Suprapubic skin (tissue), 4 donors: ENCODE measurements at regions not wholly inside any gene's neighbourhood (a gene's known extent, or its start where the extent isn't known, plus 50 kb on each side); places are given as distances from the start of the nearest gene placed in this dataset.

ENCODE experiments used
- CTCF ChIP-seq, 2 donors: fragments of 200-600 bp in 1 of 2; fragments of 450-650 bp in 1 of 2; sonication (generic) in 1 of 2; IDR thresholded peaks; one replicate each; pipeline ENCODE4 v1.5.1; 2016 to 2019; ENCODE audit warnings: antibody characterized with exemption in 2 of 2, mild to moderate bottlenecking in 1 of 2, moderate library complexity in 1 of 2
- EP300 ChIP-seq: sonication (generic); formaldehyde crosslinking; IDR thresholded peaks from one replicate; pipeline ENCODE4 v1.6.1; 2017; ENCODE audit warnings: antibody characterized with exemption
- POLR2A ChIP-seq, 2 donors: fragments of 450-650 bp; IDR thresholded peaks; one replicate each; pipeline ENCODE4 v1.6.1; 2017; ENCODE audit warnings: antibody characterized with exemption in 2 of 2, mild to moderate bottlenecking in 2 of 2, moderate library complexity in 2 of 2
- POLR2AphosphoS5 ChIP-seq, 3 donors: sonication (generic); formaldehyde crosslinking; IDR thresholded peaks; one replicate each; pipeline ENCODE4 v1.6.1; 2017; ENCODE audit warnings: antibody characterized with exemption in 3 of 3

GRCh38 chr6:115358616-115359015, 702.1 kb downstream of the FRK start:
- TF ChIP-seq CTCF (IDR thresholded peaks at IDR 0.05): no peak
- TF ChIP-seq POLR2AphosphoS5 (IDR thresholded peaks at IDR 0.05): no peak
- no peak for TF ChIP-seq POLR2A (IDR thresholded peaks at IDR 0.05)
- TF ChIP-seq EP300: no peak
